ENCODE measurements at regions not wholly inside any gene's neighbourhood (a gene's known extent, or its start where the extent isn't known, plus 50 kb on each side); places are given as distances from the start of the nearest gene placed in this dataset.
"Not testable (repeated sequence)": the region's sequence is repeated elsewhere in the genome, so short reads cannot be mapped to it uniquely, and the experiment has no call there.

DNA sequence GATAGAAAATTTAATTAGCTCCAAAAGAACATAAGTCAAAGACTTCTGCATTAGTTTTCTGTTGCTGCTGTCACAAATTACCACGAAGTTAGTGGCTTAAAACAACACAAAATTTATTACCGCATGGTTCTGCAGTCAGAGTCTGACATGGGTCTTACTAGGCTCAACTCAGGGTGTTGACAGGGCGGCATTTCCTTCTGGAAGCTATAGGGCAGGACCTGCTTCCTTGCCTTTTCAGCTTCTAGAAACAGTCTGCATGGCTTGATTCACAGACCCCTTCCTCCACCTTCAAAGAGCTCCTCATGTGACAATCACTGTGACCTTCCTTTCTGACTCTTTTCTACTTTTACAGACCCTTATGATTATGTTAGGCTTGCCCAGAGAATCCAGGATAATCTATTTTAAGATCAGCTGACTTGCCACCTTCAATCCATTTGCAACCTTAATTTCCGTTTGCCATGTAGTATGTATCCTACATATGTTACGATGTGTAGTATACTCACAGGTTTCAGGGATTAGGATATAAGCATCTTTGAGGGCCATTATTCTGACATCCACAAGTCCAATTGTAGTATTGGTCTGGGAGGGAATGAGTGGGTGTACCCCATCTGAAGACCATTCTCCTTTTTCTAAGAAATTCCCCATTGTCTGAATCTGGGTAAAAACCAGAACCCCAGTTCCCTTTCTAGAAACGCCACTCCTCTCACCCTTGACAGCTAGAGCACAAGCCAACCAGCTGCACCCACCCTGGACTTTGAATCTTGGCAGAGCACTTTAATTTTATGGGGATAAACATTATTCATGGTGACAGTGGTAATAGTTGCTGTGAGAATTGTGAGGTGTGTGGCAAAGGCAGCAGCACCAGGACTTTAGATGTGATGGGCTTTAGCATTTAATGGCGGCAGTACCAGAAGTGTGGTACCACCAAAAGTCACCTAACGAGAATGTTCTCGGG lies 265.5 kb downstream of the KCNJ2 start:
- no peak for DNase-seq (ENCODE audit: low read depth)

DNA sequence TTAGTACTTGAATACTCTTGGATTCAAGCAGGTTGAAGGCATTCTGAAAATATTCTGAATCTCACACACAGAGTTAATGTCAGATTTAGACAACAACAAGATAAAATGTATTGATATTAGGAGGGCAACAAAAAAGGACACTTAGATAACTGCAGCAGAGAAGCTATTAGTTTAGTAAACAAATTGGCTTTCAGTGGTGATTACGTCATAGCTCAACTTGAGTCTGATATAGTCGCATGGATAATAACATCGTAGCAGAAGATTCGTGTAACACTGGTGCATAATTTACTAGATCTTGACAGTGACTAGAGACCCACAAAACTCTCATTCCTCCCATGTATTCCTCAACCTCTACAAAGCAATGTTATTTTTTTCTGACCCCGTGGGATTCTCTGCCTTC lies 268.3 kb downstream of the KCNJ2 start:
- DNase-seq (ENCODE audit: low read depth) = no peak

DNA sequence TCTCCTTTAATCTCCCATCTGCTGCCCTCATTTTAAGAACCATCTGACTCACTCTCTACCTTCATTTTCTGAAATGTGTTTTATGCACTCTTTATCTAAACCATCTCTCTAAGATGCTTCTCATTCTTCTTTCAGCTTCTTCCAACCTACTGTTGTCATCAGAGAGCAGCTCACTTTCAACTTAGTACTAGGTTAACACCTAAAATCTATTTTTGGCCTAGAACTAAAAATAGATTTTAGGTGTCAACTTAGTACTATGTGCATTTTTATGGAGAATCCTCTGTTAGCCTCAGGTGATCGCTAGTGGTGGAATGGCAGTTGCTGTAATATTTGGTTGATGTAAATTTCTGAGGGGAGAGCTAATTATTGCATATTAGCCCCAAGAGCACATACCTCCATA lies 277.1 kb downstream of the KCNJ2 start:
- no peak for DNase-seq (ENCODE audit: low read depth)

DNA sequence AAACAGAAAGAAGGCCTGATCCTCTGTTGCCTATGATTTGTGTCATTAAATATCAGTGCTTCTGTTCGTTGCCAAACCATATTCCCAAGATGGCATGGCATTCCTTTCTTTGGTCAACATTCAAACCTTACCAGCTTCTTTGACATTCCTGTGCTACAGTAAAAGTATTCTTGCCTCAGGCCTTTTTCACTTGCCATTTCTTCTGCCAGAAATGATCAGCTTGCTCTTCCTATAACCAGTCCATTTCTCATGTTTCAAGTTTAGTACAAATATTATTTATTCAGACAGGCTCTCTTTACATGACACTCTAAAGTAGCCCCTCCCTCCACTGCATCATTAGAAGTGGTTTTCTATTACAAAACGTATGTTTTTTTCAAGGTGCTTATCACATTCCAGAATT lies 278.3 kb downstream of the KCNJ2 start:
- DNase-seq (ENCODE audit: low read depth) = no peak

DNA sequence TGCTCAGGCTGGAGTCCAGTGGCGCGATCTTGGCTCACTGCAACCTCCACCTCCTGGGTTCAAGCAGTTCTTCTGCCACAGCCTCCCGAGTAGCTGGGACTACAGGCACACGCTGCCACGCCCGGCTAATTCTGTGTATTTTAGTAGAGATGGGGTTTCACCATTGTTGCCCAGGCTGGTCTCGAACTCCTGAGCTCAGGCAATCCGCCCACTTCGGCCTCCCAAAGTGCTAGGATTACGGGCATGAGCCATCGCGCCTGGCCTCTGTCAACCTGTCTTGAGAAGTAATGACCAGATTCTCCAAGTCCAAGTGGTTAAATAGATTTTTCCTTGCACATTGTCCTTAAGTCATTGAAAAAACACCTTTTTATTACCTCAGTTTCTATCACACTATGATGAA lies 283.7 kb downstream of the KCNJ2 start:
- not testable (repeated sequence) for DNase-seq (ENCODE audit: low read depth)

DNA sequence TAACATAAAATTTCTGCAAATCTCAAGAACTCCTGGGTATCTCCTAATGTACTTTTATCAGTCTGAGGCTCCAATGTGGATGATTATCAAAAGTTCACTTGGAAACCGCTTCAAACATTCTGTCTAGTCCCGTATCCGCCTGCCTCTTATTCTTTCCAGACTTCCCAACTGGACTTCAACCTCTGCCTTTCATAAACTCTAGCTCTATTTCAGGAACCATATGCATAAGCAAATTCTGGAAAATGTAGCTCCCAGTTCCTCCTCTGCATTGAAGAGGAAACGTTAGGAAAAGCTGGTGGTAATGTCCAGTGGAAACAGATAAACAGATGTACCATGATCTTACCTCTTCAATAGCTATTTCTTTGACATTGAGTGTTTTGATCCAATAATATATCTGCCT lies 285.0 kb downstream of the KCNJ2 start:
- DNase-seq (ENCODE audit: low read depth) = no peak

DNA sequence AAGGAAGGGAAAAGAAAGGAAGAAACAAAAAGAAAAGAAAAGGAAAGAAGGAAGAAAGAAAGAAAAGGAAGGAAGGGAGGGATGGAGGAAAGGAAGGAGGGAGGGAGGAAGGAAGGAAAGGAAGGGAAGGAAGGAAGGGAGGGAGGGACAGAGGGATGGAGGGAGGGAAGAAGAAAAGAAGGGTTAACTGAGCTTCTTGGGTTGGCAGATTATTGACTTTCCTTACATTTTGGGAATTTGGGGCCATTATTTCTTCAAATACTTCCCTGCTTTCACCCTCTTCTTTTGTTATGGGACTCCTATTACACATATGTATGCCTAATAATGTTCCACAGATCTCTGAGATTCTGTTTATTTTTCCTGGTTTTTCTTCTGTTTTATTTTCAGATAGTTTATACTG lies 285.6 kb downstream of the KCNJ2 start:
- no peak for DNase-seq (ENCODE audit: low read depth)

DNA sequence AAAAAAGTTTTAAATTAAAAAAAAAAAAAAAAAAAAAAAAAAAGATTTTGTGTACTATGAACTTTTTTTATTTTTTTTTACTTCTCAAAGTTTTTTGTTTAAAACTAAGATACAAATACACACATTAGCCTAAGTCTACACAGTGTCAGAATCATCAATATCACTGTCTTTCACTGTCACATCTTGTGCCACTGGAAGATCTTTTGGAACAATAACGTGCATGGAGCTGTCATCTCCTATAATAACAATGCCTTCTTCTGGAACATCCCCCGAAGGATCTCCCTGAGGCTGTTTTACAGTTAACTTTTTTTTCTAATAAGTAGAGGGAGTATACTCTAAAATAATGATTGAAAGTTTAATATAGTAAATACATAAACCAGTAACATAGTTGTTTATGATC lies 295.7 kb downstream of the KCNJ2 start:
- no peak for DNase-seq (ENCODE audit: low read depth)

DNA sequence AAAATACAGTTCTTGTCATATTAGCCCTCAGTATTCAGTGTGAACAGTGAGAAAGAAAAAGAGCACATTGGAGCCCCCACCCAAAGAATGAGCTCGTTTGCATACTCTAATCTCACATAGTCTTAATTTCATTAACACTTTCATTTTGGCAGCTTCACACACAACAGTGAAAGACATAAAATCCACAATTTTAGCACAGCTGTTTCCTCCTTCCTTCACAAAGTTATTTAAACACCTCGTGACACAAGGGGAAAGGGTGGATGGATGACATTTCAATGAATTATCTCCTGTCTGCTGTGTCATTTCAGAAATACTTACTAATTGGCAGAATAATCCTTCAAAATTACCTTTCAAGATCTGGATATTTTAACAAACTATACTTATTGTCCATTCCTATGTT lies 299.3 kb downstream of the KCNJ2 start:
- no peak for DNase-seq (ENCODE audit: low read depth)

DNA sequence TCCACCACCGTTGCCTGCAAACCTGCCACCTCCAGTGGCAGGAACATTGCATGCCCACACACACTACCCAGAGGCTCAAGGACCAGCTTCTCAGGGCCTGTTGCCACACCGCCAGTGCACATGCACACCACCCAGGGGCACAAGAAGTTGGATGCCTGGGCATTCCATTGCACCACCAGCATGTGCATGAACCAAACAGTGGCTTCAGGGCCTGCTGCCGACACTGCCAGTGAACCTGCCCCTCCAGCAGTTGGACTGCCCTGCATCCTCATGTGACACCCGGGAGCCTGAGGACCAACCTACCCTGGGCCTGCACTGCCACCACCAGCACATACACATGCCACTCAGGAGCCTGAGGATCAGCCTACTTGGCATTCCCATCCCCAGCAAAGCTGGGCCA lies 303.7 kb downstream of the KCNJ2 start:
- DNase-seq (ENCODE audit: low read depth) = no peak

DNA sequence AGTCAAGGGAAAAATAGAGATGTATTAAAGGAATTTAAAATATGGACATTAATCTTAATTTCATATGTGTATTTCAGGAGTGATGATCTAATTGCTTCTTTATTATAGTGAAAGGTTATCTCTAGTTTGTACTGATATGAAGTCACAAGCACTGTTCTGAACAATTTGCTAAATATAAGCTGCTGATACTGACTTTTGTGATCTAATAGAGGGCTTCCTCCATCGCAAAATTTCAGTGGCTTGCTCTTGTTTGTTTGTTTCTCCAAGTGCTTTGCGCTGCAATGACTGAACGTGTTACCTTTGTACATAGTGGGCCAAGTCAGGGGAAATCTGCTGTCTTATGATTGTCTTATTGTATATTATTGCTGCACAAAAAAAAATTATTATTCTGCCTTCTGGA lies 307.0 kb downstream of the KCNJ2 start:
- no peak for DNase-seq (ENCODE audit: low read depth)

DNA sequence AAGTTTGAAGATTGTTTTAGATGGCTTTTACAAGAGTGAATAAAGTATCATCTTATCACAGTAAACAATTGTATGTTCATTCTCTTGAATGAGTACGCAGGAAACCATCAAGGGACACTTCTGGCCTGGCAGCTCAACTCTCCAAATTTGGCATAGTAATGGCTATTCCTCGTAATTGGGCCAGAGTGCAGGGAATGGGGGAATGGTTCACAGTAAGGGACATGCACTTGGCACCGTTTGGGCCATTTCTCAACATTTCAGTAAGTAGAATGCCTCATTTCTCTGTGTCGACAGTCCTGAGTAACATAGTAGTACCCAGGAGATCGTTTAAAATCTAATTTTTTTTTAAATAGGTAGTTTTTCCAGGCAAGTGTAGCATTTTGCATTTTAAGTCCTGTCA lies 309.6 kb downstream of the KCNJ2 start:
- DNase-seq (ENCODE audit: low read depth) = no peak

DNA sequence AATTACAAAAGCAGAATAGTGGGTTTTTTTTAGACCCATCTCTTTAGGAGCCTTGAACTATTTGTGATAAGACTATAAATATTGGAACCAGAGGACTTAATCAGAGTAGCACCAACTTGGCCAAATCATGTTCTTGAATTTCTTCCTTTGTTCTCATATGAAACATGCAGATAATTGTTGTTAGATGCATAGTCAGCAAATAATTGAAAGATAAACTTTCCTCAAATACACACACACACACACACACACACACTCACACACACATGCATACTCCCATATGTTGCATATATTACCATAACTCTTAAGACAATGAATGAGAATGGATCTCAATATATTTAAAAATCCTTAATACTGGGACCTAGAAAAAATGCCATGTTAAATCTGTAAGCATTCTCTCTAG lies 310.4 kb downstream of the KCNJ2 start:
- DNase-seq (ENCODE audit: low read depth) = no peak

DNA sequence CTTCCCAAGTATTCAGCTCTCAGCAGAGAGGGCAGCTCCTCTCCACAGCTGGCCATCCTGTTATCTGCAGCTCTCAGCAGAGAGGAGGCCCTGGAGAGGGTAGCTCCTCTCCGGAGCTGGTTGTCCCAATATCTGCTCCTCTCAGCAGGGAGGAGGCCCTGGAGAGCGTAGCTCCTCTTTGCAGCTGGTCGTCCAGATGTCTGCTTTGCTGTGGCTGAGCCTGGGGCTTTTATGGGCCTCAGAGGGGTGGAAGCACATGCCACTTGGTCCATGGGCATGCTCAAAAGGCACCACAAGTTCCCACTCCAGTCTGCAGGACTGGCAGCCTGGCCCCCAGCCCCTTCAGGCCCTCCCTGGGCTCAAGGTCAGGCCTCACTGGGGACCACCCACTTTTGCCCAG lies 314.3 kb downstream of the KCNJ2 start:
- DNase-seq (ENCODE audit: low read depth) = no peak

DNA sequence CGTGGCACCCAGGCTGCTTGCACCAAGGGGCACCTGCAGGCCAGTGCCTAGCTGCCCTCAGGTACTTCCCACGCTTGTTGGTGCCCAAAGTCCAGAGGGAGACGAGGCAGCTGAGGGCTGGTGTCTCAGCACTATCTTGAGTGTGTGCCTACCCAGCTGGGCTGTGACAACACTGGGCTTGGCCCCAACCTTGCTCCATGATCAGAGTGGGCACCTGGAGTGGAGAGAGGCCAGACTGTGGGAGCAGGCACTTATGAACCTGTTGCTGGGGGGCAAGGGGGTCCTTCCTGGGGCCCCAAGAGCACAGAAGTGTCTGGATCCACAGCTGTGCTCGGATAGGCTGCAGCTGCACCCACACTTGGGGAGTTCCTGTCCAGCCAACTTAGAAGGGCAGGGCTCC lies 314.7 kb downstream of the KCNJ2 start:
- no peak for DNase-seq (ENCODE audit: low read depth)

DNA sequence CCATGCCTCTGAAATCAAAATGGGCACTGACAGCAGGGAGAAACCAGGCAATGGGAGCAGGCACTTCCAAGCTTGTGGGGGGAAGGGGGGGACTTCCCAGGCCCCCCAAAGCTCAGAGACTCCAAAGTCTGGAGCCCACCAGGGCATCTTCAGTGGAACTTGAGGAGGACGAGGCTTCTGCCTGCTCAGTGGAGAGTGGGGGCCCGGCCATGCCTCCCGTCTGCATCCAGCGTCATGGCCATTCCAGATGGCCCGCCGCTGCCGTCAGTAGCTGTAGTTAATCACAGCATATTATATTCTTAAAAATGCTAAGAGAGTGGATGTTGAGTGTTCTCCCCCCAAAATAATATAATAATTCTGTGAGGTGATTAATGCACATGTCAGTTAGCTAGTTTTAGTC lies 315.2 kb downstream of the KCNJ2 start:
- DNase-seq (ENCODE audit: low read depth) = no peak

DNA sequence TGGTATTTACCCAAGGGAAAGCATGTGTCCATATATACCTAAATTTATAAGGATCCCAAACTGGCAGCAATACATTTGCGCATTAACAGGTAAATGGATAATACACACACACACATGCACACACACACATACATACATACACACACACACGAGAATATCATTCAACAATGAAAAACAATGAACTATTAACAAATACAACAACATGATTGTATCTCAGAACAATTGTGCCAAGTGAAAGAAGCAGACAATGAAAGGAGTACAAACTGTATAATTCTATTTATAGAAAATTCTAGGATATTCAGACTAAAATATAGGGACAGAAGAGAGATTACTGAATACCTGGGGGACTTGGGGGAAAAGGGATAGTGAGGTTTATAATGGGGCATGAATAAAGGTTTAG lies 323.0 kb downstream of the KCNJ2 start:
- no peak for DNase-seq (ENCODE audit: low read depth)

DNA sequence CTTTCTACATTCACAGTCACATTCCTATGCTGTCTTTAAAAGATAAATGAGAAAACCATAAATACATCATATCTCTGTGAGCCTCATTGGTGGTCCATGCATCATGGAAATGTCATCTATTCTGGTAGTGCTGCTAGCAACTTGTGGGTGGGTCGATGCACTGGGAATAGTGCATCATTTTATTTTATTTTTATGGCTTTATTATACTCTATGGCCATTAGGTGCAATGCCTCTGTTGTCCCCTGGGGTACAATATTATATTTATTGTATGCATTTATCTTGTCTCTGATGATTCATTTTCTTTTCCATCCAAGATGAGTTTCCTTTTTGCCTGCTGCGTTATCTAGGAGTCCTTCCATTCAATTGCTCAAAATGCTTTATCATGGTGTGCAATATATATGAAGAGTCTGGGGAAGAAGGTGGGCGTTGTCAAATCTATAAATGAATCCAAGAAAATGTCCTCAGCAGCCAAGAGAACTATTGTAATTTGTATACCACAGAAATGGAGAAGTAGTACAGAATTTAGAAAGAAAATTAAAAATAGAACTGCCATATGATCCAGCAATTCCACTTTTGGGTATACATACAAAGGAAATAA lies 324.0 kb downstream of the KCNJ2 start:
- DNase-seq (ENCODE audit: low read depth) = no peak

DNA sequence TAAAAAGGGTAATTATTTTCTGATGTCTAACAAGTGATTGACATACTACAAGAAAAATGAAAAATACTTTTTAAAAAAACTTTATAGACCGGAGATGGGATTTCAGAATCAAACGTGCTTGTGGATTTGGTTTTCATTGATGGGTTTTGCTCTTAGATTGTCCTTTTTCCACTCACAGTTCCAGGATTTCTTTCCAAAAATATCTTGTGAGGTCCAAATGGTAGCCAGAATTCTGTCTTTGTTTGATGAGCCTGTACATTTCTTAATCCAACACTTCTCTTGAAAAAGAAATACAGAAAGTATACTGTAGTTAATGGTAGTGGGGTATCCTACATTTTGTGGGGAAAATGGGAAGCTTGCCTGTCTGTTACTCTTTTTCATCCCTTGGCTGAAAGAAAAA lies 329.3 kb downstream of the KCNJ2 start:
- DNase-seq (ENCODE audit: low read depth) = no peak

DNA sequence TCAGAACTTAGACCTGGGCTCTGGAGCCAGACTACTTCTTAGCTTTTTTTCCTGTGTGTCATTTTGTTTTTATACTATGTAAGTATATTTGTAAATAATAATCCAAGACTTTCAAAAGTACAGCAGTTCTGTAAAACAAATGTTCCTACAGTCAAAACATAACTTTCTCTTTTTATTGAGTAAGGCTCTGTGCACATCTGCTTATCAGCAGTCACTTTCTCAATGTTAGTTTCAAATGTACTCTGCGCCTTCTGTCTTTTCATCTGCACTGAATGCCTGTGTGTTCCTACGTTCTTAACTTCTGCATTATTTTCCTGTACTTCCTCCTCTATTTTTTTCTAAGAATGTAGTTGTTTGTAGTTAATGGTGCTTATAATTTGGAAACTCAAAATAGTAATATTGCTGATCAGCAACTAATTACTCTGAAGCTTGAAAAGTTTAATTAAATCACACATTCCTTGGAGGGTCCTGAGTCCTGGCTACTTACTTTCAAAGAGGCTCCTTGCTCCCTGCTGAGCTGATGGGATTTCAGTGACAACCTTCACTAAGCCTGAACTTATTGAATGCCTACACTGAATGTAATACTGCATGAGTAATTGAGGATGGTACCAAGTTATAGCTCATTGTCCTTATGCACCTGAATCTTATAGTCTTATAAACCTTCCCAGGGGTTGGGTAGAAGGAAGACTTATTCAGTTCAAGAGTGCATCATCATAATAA lies 329.9 kb downstream of the KCNJ2 start:
- DNase-seq (ENCODE audit: low read depth) = no peak

DNA sequence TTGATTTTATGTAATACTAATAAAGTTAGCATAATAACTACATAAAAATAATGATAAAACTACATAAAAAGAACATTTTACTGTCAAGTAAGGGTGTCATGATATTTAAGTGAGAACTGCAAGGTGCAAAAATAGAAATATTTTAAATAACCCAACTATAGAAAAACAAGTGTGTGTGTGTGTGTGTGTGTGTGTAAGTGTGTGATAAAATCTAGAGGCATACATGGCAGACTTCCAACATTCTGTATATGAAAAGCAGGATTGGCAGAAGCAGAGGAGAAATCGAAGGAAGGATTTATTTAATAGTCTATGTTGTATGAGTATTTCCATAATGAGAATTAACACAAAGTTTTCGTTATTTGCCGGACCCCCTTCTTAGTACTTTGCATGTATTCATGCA lies 334.1 kb downstream of the KCNJ2 start:
- DNase-seq (ENCODE audit: low read depth) = no peak

DNA sequence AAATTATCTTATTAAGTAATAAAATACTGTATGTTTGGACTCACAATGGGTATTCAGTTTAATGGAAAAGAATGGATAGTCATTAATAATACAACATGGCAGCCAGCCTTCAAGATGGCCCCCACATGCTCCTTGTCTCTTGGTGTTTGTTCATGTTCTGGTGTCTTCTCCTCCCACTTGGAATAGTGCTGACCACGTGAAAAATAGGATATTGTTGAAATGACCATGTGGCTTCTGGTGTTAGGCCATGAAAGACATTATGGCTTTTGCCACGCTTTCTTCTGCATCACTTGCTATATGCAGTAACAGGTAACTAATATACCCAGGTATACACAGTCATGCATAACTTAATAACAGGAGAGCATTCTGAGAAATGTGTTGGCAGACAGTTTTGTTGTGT lies 341.0 kb downstream of the KCNJ2 start:
- no peak for DNase-seq (ENCODE audit: low read depth)

DNA sequence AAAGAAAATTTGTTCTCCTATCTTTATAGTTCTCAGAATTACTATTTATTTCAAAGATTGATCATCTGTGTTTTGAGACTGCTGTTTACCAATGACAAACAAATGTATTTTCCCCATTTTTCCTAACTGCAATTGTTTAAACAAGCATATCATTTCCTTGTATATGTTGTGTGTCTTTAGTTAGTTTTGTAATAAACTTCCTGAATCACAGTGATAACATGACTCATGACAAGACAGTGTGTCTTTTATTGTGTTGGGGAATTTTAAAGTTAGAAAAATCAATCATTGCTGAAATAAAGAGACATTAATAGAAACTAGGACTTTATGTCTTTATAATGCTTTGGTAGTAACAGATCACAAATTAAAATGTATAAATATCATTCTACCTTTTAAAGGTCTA lies 348.5 kb downstream of the KCNJ2 start:
- no peak for DNase-seq (ENCODE audit: low read depth)

Measured in HT1080 (cell line).